Activated naive CD4-positive, alpha-beta T cell treated with Interleukin-2 at 50 U/mL for 16 hours (primary cell): ENCODE measurements at regions not wholly inside any gene's neighbourhood (a gene's known extent, or its start where the extent isn't known, plus 50 kb on each side); places are given as distances from the start of the nearest gene placed in this dataset.

Experiments used
- DNase-seq: peaks from one replicate; pipeline ENCODE4 v3.0.0-alpha.2; 2020

DNA sequence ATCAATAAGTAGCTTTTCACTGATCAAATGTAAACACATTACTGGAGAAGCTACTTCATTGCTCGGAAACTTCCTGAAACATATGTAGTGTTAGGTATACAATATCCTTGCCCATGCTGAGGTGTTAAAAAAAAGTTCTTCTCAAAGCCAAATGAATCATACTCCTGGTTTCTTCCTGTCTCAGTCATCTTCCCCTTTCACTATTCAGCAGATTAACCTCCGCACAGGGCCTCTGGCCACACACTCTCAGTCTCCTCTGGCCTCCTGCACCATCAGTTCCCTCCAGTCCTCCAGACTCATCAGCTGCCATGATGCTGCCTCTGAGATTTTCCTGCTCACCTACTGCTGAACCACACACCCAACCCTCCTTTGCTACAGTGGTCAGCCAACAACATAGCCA lies 70.5 kb upstream of the BOC start:
- DNase-seq, result no peak

DNA sequence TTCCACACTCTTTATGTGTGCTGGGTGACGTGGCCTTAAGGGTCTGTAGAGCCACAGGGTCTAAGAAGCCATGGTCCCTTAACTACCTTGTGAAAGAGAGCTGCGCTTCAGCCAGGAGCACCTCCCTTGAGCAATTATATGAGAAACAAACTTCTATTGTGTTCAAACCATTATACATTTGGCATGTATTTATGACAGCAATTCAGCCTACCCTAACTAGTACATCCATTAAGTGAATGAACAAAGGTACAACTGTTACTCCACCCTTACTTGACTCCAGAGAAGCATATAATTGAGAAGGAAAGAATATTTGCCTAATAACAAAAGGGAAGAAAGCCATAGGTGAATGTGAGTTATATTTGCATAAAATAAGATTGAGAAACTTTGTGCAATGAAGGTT lies 69.8 kb upstream of the BOC start:
- DNase-seq, result no peak

DNA sequence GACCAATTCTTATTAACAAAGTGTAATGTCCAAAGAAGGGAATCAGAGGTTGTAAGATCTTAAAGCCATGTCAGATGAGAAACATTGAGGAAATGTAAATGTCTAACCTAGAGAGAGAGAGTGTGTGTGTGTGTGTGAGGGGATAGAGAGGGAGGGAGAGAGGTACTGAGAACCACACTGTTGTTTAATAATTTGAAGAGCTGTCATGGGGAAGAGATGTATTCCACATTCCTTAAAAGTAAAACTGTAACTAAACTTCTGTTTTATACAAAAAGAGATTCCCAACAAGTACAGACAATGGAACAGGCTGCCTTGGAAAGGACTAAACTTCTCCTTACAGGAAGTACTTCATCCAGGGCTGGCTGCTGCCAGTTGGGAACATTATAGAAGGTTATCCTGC lies 68.9 kb upstream of the BOC start:
- no peak for DNase-seq

DNA sequence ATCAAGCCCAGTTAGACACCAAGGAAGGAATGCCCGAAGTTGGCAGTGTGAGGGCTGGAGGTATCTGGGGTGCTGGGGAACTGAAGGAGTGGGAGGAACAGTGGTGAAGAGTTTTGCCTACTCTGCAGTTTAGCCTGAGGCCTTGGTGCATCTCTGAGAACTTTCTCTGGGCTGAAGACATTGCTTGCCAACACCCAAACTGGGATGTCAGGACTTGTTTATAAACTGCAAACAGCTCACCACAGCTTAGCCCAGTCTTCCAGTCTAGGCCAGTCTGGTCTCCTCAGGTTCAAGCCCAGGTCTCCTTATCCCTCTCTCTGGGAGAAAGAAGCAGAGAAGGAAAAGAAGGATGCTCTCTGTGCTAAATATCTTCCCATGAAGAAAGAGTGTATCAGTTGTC lies 68.0 kb upstream of the BOC start:
- DNase-seq, result no peak

DNA sequence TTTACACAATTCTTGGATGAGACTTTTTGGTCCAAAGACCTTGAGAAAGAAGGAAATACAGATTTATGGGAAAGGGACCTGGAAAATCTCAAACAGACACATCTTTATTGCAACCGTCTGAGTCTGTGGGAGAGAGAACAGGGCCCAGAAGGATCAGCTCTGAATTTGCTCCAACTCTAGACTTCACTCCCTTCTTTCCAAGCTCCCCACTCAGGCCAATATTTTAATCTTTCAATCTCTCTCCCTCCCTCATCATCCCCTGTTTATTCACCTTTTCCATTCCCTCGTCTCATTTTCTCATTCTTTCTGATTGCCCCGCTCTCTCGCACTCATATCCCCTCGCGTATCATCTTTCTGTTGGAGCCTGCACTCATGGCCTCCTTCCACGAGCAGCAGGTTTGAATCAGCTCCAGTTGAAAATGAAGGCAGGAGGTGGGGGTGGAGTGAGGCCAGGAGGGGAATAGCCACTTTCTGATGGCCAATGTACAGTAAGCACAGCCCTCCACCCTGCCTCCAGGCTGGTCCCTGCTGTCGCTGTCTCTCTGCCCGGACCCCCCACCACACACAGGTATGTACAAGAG lies 63.6 kb upstream of the BOC start:
- DNase-seq, result no peak

DNA sequence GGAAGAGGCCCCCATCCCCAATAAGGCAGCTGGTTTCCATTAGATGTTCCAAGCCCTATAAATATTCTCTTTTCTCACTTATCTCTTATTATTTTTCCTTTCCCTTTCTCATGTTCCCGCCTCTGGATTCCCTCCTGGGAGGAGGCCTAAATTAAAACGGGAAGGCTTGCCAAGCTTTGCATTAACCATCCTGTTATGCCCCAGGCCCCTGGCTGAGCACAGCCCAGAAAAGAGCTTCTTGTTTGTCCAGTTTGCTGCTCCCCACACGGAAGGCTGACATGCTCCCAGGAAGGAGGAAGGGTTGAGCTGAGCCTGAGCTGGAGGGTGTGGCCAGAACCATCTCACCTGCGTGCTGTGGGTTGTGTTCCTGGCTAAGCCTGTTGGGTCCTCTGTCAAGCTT lies 63.1 kb upstream of the BOC start:
- no peak for DNase-seq

DNA sequence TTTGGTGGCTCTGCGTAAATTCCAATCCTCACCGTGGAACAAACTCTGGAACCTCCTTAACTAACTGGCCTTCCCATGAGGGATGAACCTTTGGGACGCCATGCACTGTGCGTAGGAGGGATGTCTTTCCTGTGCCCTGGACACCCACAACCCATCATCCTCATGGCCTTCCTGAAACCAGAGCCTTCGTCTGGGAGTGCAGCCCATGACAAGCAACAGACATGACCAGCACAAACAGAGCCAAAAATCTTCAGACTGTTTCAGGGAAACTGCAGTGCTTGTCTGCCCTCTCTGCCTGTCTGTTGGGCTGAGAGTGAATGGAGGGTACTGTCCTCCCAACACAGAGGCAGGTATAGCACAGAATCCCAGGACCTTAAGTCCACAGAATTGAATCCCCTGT lies 61.1 kb upstream of the BOC start:
- DNase-seq, result no peak

DNA sequence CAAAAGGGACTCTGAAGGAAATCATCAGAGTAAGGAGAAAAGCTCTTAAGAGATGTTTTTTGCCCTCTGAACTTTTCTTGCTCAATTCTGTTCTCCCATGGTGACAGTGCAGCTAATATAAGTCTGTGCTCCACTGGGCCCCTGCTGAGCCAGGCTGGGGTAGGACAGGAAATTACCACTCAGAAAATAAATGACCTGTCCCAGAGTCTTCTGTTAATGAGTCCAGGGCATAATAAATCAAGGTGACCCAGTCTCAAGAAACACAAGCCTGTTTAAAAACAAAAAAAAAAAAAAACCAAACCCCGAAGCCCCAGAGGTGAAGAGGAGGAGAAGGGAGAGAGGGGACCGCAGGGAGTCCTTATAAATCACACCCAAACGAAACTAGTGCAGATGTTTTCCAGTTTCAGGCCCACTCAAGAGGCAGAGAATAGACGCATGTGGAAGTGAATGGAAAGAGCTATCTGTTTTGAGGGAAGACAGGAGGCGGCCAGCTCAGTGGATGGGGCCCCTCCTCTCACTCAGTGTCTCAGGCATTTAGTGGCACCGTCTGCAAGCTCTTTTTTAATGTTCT lies 59.8 kb upstream of the BOC start:
- no peak for DNase-seq

DNA sequence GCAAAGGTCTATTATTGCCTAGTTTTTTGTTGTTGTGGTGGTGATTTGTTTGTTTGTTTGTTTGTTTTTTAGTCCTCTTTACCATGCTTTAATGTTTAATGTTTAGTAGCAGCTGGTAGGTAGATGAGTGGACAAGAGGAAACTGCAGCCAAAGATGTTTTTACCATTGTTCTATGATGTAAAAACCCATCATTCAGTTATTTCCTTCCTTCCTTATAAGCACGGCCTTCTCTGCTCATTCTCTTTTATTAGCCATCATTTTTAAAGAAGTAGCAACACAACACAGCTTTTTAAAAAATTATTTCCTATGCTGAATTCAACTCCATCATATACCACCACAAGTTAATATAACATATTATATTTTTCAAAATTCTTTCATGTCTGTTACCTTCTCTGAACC lies 58.5 kb upstream of the BOC start:
- no peak for DNase-seq

DNA sequence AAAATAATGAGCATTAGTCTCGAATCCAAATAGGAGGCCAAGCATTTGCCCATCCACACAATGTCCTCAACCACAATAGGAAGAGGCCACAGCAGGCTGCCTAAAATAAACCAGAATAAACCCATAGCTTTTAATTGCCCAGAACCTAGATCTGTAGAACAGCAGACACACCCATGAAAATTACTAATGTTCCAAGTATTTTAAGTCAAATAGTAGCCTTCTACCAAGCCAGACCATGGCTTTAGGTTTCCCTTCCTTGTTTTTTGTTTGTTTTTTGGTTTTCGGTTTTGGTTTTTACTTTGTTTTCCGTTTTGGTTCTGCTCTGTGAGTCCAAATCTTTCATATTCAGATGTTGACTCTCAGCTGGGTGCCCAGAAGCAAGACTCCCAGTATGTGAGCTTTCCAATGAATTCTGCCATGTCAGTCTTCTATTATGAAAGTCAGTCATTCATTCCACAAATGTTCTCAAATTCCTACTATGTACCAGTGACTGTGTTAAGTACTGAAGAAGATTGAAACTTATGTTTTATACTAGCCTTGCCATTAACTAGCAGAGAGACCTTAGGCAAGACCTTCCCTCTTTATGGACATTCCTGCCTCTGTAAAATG lies 57.8 kb upstream of the BOC start:
- no peak for DNase-seq

DNA sequence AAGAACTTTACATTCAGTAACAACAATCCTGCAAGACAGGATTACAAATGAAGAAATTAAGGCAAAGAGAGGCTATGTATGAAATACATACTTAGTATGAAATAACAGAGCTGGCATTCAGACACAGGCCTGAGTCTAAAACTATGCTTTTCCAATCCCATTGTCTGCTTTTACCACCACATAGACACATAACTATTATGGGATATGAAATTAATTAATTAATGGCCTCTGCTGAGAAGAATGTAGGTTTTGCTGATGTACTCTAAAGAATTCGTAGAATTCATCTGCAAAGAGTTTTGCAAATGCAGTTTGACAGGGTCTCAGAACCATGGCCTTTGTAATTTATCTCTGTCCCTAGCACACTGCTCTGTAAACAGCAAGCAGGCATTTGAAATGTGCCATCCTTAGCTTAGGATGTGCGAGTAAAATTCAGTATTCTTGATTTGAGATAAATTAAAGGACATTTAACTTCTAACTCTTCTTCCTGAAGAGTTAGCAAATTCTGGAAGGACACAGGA lies 54.5 kb upstream of the BOC start:
- no peak for DNase-seq

DNA sequence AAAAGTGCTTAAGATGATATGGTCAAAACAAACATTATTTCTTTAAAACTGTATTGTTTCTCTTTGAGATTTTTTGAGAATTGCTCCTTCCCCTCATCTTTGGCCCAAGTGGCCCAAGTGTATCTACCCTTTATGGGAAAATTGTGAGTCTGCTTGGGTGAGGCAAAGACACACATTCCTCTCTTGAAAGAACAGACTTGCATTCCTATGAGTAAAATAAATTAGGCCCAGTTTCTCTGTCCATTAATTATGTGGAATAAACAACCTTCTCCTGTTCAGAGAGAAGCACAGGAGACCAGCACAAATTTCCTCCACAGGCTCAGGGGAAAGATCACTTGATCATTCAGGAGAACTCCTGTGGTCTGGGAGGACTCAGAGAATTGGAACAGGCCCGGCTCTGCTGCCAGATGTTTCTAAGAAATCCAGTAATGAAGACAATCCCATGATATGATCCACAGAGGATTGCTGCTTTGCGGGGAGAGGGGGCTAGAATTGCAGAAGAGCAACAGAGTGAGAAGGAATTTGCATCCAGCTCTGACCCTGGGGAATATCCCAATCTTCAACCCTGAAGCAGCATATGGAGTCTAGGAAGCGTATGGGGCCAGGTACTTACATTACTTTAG lies 53.8 kb upstream of the BOC start:
- DNase-seq, result no peak

DNA sequence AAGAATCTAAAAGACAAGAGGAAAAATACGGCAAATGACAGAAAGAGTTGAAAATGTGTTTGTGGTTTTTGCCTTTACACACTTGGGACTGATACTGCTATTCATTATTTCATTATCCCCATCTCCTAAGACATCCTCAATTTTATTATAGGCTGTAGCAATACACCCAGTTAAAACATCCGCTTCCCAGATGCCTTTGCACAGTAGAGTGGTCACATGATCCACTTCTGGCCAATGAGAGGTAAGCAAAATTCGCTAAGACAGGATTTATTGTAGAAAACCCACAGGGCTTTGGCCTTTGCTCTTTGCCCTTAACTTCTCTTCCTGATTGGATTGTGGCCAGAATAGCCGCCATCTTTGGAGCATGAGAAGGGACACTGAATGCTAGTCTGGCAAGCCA lies 53.2 kb upstream of the BOC start:
- DNase-seq, result no peak
